Peyer's patch (tissue), 4 donors: ENCODE measurements at regions not wholly inside any gene's neighbourhood (a gene's known extent, or its start where the extent isn't known, plus 50 kb on each side); places are given as distances from the start of the nearest gene placed in this dataset.

Source experiments
- POLR2A ChIP-seq, 2 donors: fragments of 450-650 bp; IDR thresholded peaks; one replicate each; pipeline ENCODE4 v1.5.1; 2017; ENCODE audit warnings: antibody characterized with exemption in 2 of 2, mild to moderate bottlenecking in 2 of 2, moderate library complexity in 2 of 2
- TF ChIP-seq, protein P1 (sequence below), 6 experiments: fragments of 450-650 bp in 4 of 6; fragments of 200-600 bp in 2 of 6; sonication (generic) in 1 of 6; IDR thresholded peaks; one replicate each; pipeline ENCODE4 v1.5.1; 2017 to 2019; ENCODE audit warnings: antibody characterized with exemption in 6 of 6, mild to moderate bottlenecking in 3 of 6, moderate library complexity in 1 of 6

DNA sequence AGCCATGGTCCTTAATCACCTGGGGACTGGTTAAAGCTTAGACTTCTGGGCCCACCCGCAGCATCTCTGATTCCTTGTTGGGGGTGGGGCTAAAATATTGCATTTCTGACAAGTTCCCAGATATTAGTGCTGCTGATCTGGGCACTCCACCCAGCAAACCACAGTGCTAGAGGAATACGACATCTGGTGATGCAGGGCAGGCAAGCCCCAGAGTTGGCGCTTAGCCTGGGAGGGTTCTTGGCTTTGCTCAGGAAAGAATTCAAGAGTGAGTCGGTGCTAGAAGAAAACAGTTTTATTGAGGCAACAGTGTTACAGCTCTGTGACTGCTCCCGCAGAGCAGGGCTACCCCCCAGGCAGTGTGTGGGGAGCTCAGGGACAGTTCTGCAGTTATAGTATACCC lies 210.7 kb downstream of the TFAP2C start:
- TF ChIP-seq, protein P1, sequence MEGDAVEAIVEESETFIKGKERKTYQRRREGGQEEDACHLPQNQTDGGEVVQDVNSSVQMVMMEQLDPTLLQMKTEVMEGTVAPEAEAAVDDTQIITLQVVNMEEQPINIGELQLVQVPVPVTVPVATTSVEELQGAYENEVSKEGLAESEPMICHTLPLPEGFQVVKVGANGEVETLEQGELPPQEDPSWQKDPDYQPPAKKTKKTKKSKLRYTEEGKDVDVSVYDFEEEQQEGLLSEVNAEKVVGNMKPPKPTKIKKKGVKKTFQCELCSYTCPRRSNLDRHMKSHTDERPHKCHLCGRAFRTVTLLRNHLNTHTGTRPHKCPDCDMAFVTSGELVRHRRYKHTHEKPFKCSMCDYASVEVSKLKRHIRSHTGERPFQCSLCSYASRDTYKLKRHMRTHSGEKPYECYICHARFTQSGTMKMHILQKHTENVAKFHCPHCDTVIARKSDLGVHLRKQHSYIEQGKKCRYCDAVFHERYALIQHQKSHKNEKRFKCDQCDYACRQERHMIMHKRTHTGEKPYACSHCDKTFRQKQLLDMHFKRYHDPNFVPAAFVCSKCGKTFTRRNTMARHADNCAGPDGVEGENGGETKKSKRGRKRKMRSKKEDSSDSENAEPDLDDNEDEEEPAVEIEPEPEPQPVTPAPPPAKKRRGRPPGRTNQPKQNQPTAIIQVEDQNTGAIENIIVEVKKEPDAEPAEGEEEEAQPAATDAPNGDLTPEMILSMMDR (IDR thresholded peaks at IDR 0.05), result no peak
- no peak for TF ChIP-seq POLR2A (IDR thresholded peaks at IDR 0.05)
